ENCODE measurements at regions not wholly inside any gene's neighbourhood (a gene's known extent, or its start where the extent isn't known, plus 50 kb on each side); places are given as distances from the start of the nearest gene placed in this dataset.

- TF ChIP-seq CTCF (conservative IDR thresholded peaks at IDR 0.05; ENCODE audit: low read depth, low read length) (no peak), EZH2 (IDR thresholded peaks at IDR 0.05; ENCODE audit: borderline replicate concordance, low read depth, low read length, poor library complexity, severe bottlenecking) (no peak)
Observed at GRCh38 chr6:147453361-147453760, 55.1 kb upstream of the SAMD5 start.
